ENCODE measurements at regions not wholly inside any gene's neighbourhood (a gene's known extent, or its start where the extent isn't known, plus 50 kb on each side); places are given as distances from the start of the nearest gene placed in this dataset.

GRCh38 chr5:86837610-86838009 lies 219.9 kb downstream of the COX7C start:
- peaks cover 2% of the 10 kb centered on the region; the same call in 1 of the 3 replicates for H3K4me1 Mint-ChIP-seq
- H3K36me3 Mint-ChIP-seq (ENCODE audit: low read depth), result no peaks in the 10 kb centered on the region
- Histone ChIP-seq H3K4me3 (no peak overlapping the region), H3F3A (replicated peaks; ENCODE audit: low read depth) (no peaks in the 10 kb centered on the region), H3K79me2 (replicated peaks; ENCODE audit: insufficient read depth) (no peaks in the 10 kb centered on the region), H3K4me2 (no peak overlapping the region), H4K20me1 (replicated peaks; ENCODE audit: insufficient read depth) (no peaks in the 10 kb centered on the region), H3K36me3 (ENCODE audit: insufficient read depth) (no peaks in the 10 kb centered on the region), H3K27me3 (ENCODE audit: insufficient read depth) (no peaks in the 10 kb centered on the region), H3K9me2 (ENCODE audit: insufficient read depth) (no peaks in the 10 kb centered on the region), H3K4me1 (ENCODE audit: insufficient read depth) (peaks cover 9% of the 10 kb centered on the region; the same call in 1 of the 2 replicates), H2AFZ (no peak overlapping the region), H3K27ac (ENCODE audit: low read depth) (no peak overlapping the region)
- DNase-seq (ENCODE audit: low spot score), result no peak
- no peaks in the 10 kb centered on the region for H3K9me3 Mint-ChIP-seq
- no peak overlapping the region for H3K27ac Mint-ChIP-seq
- TF ChIP-seq ZNF331 (CRISPR knock-in tag; IDR thresholded peaks at IDR 0.05; ENCODE audit: low read depth), result no peak
- TF ChIP-seq, protein P1, sequence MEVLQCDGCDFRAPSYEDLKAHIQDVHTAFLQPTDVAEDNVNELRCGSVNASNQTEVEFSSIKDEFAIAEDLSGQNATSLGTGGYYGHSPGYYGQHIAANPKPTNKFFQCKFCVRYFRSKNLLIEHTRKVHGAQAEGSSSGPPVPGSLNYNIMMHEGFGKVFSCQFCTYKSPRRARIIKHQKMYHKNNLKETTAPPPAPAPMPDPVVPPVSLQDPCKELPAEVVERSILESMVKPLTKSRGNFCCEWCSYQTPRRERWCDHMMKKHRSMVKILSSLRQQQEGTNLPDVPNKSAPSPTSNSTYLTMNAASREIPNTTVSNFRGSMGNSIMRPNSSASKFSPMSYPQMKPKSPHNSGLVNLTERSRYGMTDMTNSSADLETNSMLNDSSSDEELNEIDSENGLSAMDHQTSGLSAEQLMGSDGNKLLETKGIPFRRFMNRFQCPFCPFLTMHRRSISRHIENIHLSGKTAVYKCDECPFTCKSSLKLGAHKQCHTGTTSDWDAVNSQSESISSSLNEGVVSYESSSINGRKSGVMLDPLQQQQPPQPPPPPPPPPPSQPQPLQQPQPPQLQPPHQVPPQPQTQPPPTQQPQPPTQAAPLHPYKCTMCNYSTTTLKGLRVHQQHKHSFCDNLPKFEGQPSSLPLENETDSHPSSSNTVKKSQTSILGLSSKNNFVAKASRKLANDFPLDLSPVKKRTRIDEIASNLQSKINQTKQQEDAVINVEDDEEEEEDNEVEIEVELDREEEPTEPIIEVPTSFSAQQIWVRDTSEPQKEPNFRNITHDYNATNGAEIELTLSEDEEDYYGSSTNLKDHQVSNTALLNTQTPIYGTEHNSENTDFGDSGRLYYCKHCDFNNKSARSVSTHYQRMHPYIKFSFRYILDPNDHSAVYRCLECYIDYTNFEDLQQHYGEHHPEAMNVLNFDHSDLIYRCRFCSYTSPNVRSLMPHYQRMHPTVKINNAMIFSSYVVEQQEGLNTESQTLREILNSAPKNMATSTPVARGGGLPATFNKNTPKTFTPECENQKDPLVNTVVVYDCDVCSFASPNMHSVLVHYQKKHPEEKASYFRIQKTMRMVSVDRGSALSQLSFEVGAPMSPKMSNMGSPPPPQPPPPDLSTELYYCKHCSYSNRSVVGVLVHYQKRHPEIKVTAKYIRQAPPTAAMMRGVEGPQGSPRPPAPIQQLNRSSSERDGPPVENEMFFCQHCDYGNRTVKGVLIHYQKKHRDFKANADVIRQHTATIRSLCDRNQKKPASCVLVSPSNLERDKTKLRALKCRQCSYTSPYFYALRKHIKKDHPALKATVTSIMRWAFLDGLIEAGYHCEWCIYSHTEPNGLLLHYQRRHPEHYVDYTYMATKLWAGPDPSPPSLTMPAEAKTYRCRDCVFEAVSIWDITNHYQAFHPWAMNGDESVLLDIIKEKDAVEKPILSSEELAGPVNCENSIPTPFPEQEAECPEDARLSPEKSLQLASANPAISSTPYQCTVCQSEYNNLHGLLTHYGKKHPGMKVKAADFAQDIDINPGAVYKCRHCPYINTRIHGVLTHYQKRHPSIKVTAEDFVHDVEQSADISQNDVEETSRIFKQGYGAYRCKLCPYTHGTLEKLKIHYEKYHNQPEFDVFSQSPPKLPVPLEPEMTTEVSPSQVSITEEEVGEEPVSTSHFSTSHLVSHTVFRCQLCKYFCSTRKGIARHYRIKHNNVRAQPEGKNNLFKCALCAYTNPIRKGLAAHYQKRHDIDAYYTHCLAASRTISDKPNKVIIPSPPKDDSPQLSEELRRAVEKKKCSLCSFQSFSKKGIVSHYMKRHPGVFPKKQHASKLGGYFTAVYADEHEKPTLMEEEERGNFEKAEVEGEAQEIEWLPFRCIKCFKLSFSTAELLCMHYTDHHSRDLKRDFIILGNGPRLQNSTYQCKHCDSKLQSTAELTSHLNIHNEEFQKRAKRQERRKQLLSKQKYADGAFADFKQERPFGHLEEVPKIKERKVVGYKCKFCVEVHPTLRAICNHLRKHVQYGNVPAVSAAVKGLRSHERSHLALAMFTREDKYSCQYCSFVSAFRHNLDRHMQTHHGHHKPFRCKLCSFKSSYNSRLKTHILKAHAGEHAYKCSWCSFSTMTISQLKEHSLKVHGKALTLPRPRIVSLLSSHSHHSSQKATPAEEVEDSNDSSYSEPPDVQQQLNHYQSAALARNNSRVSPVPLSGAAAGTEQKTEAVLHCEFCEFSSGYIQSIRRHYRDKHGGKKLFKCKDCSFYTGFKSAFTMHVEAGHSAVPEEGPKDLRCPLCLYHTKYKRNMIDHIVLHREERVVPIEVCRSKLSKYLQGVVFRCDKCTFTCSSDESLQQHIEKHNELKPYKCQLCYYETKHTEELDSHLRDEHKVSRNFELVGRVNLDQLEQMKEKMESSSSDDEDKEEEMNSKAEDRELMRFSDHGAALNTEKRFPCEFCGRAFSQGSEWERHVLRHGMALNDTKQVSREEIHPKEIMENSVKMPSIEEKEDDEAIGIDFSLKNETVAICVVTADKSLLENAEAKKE (CRISPR knock-in tag; IDR thresholded peaks at IDR 0.05), result no peak
- no peak for TF ChIP-seq NANOG (IDR thresholded peaks at IDR 0.05; ENCODE audit: borderline replicate concordance)
- no peak for TF ChIP-seq REST (IDR thresholded peaks at IDR 0.05; ENCODE audit: unreplicated experiment)
- no peak for TF ChIP-seq JUNB (IDR thresholded peaks at IDR 0.05; ENCODE audit: unreplicated experiment)
- TF ChIP-seq POLR2AphosphoS5 (IDR thresholded peaks at IDR 0.05; ENCODE audit: low read depth), result no peak
- no peak for TF ChIP-seq STAT1 (IDR thresholded peaks at IDR 0.05; ENCODE audit: unreplicated experiment)
- TF ChIP-seq ZNF114 (CRISPR knock-in tag; IDR thresholded peaks at IDR 0.05), result no peak
- TF ChIP-seq, protein P2, sequence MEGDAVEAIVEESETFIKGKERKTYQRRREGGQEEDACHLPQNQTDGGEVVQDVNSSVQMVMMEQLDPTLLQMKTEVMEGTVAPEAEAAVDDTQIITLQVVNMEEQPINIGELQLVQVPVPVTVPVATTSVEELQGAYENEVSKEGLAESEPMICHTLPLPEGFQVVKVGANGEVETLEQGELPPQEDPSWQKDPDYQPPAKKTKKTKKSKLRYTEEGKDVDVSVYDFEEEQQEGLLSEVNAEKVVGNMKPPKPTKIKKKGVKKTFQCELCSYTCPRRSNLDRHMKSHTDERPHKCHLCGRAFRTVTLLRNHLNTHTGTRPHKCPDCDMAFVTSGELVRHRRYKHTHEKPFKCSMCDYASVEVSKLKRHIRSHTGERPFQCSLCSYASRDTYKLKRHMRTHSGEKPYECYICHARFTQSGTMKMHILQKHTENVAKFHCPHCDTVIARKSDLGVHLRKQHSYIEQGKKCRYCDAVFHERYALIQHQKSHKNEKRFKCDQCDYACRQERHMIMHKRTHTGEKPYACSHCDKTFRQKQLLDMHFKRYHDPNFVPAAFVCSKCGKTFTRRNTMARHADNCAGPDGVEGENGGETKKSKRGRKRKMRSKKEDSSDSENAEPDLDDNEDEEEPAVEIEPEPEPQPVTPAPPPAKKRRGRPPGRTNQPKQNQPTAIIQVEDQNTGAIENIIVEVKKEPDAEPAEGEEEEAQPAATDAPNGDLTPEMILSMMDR (conservative IDR thresholded peaks at IDR 0.05; ENCODE audit: low read depth in 2 of 2), result no peak
- TF ChIP-seq EZH2 (IDR thresholded peaks at IDR 0.05; ENCODE audit: low read depth, unreplicated experiment), result no peak
- TF ChIP-seq, protein P3, sequence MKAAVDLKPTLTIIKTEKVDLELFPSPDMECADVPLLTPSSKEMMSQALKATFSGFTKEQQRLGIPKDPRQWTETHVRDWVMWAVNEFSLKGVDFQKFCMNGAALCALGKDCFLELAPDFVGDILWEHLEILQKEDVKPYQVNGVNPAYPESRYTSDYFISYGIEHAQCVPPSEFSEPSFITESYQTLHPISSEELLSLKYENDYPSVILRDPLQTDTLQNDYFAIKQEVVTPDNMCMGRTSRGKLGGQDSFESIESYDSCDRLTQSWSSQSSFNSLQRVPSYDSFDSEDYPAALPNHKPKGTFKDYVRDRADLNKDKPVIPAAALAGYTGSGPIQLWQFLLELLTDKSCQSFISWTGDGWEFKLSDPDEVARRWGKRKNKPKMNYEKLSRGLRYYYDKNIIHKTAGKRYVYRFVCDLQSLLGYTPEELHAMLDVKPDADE (IDR thresholded peaks at IDR 0.05), result no peak
- TF ChIP-seq CREB1 (CRISPR knock-in tag; IDR thresholded peaks at IDR 0.05; ENCODE audit: low read depth), result no peak
- TF ChIP-seq EZH2phosphoT487 (IDR thresholded peaks at IDR 0.05; ENCODE audit: unreplicated experiment), result no peak
- no peak for ATAC-seq
- no peaks in the 10 kb centered on the region for H3K27me3 Mint-ChIP-seq (ENCODE audit: insufficient read depth, low read depth, poor library complexity)
- H3K4me3 Mint-ChIP-seq, result no peak overlapping the region

Data from GM23338 (cell line).